GM12874 (cell line): ENCODE measurements at regions not wholly inside any gene's neighbourhood (a gene's known extent, or its start where the extent isn't known, plus 50 kb on each side); places are given as distances from the start of the nearest gene placed in this dataset.

Source experiments
- CTCF ChIP-seq: IDR thresholded peaks from 2 replicates; pipeline ENCODE4 v1.5.1; 2011; ENCODE audit warnings: low read depth, mild to moderate bottlenecking, control low read depth, low read length, moderate library complexity; ENCODE audit not compliant: insufficient read depth

- TF ChIP-seq CTCF, result no peak
Measured at GRCh38 chr11:15780837-15781236, 575.5 kb downstream of the SOX6 start.

- no peak for TF ChIP-seq CTCF
Measured at GRCh38 chr11:15783619-15784018, 572.7 kb downstream of the SOX6 start.

GRCh38 chr11:15793043-15793996 lies 563.0 kb downstream of the SOX6 start:
- TF ChIP-seq CTCF, result no peak

- no peak for TF ChIP-seq CTCF
Measured at GRCh38 chr11:15794361-15795150, 561.8 kb downstream of the SOX6 start.

- TF ChIP-seq CTCF, result no peak
Measured at GRCh38 chr11:15795378-15795777, 561.0 kb downstream of the SOX6 start.

- no peak for TF ChIP-seq CTCF
Measured at GRCh38 chr11:15800111-15800800, 556.1 kb downstream of the SOX6 start.

GRCh38 chr11:15801126-15801525 lies 555.2 kb downstream of the SOX6 start:
- no peak for TF ChIP-seq CTCF
